GM13976 (cell line): ENCODE measurements at regions not wholly inside any gene's neighbourhood (a gene's known extent, or its start where the extent isn't known, plus 50 kb on each side); places are given as distances from the start of the nearest gene placed in this dataset.

Experiments
- DNase-seq: peaks from one replicate; pipeline ENCODE4 v3.0.0; 2012; ENCODE audit warnings: low spot score
- in situ Hi-C: fragments of 300-500 bp; cut with MboI; formaldehyde crosslinking; loops from one replicate; pipeline ENCODE4 v1.12.0; 2022; ENCODE audit warnings: low sequenced_read_pairs, mixed read lengths, inconsistent platforms; ENCODE audit not compliant: unreplicated experiment
- TF ChIP-seq, protein P1 (sequence below): IDR thresholded peaks from 2 replicates; pipeline ENCODE4 v1.5.1; 2012; ENCODE audit warnings: borderline replicate concordance, mild to moderate bottlenecking; ENCODE audit not compliant: insufficient read depth; ENCODE audit errors: extremely low read depth, missing control alignments, control extremely low read depth

DNA sequence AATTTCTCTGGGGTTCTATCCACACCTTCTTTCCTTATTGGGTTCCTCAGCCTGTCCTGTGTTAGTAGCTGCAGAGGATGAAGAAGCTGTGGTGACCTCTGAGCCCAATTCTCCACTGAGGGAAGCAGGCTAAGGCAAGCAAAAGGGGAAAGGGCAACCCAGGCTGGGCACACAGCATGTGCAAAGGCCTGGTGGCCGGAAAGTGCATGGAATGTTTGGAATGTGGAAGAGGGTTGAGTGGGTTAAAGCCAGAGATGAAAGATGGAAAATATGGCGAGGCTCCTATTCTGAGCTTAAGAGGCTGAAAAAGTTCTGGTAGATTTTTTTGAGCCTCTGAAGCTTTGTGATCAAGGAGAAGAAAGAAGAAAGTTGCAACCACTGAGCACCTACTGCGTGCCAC is 247.1 kb downstream of the MIAT start:
- in situ Hi-C loops = no loop called here
- TF ChIP-seq, protein P1, sequence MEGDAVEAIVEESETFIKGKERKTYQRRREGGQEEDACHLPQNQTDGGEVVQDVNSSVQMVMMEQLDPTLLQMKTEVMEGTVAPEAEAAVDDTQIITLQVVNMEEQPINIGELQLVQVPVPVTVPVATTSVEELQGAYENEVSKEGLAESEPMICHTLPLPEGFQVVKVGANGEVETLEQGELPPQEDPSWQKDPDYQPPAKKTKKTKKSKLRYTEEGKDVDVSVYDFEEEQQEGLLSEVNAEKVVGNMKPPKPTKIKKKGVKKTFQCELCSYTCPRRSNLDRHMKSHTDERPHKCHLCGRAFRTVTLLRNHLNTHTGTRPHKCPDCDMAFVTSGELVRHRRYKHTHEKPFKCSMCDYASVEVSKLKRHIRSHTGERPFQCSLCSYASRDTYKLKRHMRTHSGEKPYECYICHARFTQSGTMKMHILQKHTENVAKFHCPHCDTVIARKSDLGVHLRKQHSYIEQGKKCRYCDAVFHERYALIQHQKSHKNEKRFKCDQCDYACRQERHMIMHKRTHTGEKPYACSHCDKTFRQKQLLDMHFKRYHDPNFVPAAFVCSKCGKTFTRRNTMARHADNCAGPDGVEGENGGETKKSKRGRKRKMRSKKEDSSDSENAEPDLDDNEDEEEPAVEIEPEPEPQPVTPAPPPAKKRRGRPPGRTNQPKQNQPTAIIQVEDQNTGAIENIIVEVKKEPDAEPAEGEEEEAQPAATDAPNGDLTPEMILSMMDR = no peak
- no peak for DNase-seq

DNA sequence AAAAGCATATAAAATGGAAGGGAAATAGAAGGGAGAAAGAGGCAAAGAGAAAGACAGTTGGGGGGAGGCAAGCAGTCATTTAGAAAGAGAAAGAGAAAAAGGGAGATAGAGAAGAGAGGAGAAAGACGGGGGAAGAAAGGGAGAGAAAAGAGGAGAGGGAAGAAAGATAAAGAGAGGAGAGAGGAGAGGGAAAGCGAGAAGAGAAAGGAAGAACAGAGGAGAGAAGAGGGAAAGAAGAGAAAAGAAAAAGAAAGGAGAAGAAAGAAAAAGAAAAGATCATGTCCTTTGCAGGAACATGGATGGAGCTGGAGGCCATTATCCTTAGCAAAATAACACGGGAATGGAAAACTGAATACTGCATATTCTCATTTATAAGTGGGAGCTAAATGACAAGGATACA is 247.7 kb downstream of the MIAT start:
- TF ChIP-seq, protein P1 = no peak
- no peak for DNase-seq
- in situ Hi-C loops = no loop called here

DNA sequence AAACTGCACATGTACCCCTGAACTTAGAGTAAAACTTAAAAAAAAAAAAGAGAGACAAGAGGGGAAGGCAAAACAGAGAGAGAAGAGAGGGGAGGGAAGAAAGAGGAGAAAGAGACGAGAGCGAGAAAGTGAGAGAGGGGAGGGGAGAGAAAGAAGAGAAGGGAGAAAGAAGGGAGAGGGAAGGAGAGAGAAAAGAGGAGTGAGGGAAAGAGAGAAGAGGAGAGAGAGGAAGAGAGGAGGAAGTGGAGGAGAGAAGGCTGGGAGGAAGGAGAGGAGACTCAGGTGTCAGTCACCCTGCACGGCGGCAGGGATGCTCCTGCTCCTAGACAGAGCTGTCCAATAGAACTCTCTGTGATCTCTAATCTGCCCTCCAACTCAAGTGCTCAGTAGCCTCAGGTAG is 248.3 kb downstream of the MIAT start:
- TF ChIP-seq, protein P1 = no peak
- DNase-seq = no peak
- in situ Hi-C loops = no loop called here

DNA sequence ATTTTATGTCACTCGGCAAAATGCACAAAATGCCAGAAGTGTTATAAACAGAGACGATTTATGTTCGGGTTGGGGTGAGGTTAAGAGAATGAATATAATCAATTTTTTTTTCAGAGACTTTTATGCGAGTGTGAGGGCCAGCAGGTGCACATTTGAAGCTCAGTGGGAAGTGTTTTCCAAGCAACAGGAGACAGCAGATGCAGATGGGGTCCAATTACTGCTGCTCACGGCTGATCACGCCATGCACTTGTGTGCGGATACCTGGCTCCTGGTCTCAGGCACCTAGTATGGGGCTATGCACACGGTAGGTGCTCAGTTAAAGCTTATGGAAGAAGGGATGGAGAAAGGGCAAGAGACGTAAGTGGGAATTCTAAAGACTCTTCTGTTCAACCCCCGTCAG is 249.1 kb downstream of the MIAT start:
- no peak for DNase-seq
- in situ Hi-C loops = no loop called here
- TF ChIP-seq, protein P1 = no peak

DNA sequence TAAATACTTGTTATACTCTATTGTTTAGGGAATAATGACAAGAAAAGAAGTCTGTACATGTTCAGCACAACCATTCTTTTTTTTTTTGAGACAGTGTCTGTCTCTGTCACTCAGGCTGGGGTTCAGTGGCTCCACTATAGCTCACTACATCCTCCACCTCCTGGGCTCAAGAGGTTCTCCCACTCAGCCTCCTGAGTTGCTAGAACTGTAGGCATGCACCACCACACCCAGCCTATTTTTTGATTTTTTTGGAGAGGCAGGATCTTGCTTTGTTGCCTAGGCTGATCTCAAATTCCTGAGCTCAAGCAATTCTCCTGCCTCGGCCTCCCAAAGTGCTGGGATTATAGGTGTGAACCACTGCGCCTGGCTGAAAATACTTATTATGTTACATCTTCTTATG is 250.0 kb downstream of the MIAT start:
- DNase-seq = no peak
- in situ Hi-C loops = no loop called here
- TF ChIP-seq, protein P1 = no peak

DNA sequence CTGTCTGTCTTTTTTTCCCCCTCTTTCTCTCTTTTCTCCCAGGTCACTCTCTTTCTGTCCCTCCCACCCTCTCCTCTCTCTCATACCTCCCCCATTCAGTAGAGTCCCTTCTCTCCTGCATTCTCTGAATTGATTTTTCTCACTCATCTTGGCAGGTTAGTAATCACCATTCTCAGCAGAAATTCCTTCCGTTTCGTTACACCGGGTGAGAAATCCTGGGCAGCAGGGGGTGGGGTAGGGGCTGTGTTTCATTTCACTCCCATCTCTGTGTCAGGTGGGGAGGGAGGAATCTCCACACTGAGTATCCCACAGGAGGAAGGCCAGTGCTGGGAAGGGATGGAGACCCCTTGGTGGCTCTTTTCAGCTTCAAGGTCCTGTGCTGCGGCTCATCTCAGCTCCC is 253.5 kb downstream of the MIAT start:
- TF ChIP-seq, protein P1 = no peak
- DNase-seq = no peak
- in situ Hi-C loops = no loop called here

DNA sequence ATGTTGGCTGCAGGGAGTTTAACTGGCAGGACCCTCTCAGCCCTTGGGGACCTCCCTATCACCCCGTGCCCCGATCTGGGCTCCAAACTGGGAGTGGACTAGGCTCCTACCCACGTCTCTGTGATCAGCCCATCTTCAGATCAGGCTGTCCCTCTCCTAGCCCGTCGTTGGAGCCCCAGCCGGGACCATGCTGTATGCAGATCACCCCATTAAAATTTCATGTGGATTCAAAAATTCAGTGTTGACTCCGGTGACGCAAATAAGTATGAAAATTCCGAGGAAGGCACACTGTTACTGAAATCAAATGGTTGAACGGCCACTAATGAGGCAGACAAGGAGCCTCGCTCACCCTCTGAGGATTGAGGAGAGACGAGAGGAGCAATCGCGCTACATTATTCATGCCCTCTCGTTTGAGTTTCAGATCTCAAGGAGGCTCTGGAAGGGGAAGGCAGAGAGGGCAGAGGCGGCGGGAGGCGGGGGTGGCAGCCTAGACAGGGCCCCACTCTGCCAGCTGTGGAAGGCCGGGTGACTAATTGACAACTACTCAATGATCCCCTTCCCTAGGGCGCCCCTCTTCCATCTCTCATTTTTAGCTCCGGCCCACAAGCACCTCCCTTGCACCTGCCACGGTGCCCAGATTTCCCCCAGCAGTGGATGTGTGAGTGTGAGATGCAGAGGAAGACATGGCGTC is 255.4 kb downstream of the MIAT start:
- in situ Hi-C loops = no loop called here
- DNase-seq = no peak
- TF ChIP-seq, protein P1 = no peak
